ENCODE measurements at regions not wholly inside any gene's neighbourhood (a gene's known extent, or its start where the extent isn't known, plus 50 kb on each side); places are given as distances from the start of the nearest gene placed in this dataset.

DNA sequence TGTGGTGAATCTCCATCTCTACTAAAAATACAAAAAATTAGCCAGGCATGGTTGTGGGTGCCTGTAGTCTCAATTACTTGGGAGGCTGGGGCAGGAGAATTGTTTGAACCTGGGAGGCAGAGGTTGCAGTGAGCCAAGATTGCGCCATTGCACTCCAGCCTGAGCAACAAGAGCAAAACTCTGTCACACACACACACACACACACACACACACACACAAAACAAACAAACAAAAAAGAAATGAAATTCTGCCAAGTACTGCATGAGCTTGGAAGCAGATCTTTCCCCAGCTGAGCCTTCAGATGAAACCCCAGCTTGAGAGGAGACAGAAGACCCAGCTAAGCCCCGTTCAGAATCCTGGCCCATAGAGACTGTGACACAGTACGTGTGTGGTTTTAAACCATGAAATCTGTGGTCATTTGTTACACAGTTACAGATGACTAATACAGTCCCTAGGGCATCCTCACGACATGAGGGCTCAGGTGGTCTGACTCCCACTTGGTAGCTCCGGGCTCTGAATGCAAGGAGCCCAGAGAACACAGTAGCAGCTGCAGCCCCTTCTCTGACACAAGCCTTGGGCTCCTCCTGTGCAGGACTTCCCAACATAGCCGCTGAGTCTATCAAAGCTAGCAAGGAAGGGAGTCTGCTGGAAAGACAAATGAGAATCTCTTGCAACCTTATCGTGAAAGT lies 132.8 kb downstream of the SEC14L1 start:
- POLR2A ChIA-PET = interaction anchor here (1.2 kb wide), 1 partner anchor 15 kb away, joined by 3 read pairs; no protein-coding TSS in a partner anchor
- TF ChIP-seq ZNF777 (tag by site-specific recombination; IDR thresholded peaks at IDR 0.05; ENCODE audit: borderline replicate concordance) (no peak), SETDB1 (IDR thresholded peaks at IDR 0.05; ENCODE audit: insufficient read length, low read length) (peak; percentile 12), ZSCAN16 (tag by site-specific recombination; IDR thresholded peaks at IDR 0.05) (no peak), ZIC2 (tag by site-specific recombination; IDR thresholded peaks at IDR 0.05) (no peak), ZNF175 (tag by site-specific recombination; IDR thresholded peaks at IDR 0.05) (no peak), ZNF707 (tag by site-specific recombination; IDR thresholded peaks at IDR 0.05) (no peak), SCRT2 (tag by site-specific recombination; IDR thresholded peaks at IDR 0.05) (peak; percentile 27; the same call in 1 of the 2 replicates), INSM2 (tag by site-specific recombination; IDR thresholded peaks at IDR 0.05) (no peak), ZSCAN18 (tag by site-specific recombination; IDR thresholded peaks at IDR 0.05) (no peak), GLI4 (tag by site-specific recombination; IDR thresholded peaks at IDR 0.05) (no peak), ZNF701 (tag by site-specific recombination; IDR thresholded peaks at IDR 0.05) (no peak), PRDM1 (tag by site-specific recombination; IDR thresholded peaks at IDR 0.05) (no peak), ZNF791 (tag by site-specific recombination; IDR thresholded peaks at IDR 0.05) (no peak), BCL11B (tag by site-specific recombination; IDR thresholded peaks at IDR 0.05; ENCODE audit: low read depth) (no peak), ZFP41 (tag by site-specific recombination; IDR thresholded peaks at IDR 0.05; ENCODE audit: borderline replicate concordance) (no peak), OSR2 (tag by site-specific recombination; IDR thresholded peaks at IDR 0.05) (peak; percentile 26; the same call in 1 of the 2 replicates), ZNF133 (tag by site-specific recombination; IDR thresholded peaks at IDR 0.05) (no peak), ZNF37A (tag by site-specific recombination; IDR thresholded peaks at IDR 0.05) (no peak), ZBTB8A (tag by site-specific recombination; IDR thresholded peaks at IDR 0.05) (no peak), BCL11A (tag by site-specific recombination; IDR thresholded peaks at IDR 0.05; ENCODE audit: low read depth) (no peak), ZNF664 (tag by site-specific recombination; IDR thresholded peaks at IDR 0.05) (no peak), ZNF529 (tag by site-specific recombination; IDR thresholded peaks at IDR 0.05; ENCODE audit: insufficient replicate concordance) (no peak), ZNF629 (tag by site-specific recombination; IDR thresholded peaks at IDR 0.05) (no peak), ZNF169 (tag by site-specific recombination; IDR thresholded peaks at IDR 0.05) (no peak)
- TF ChIP-seq, protein P1, sequence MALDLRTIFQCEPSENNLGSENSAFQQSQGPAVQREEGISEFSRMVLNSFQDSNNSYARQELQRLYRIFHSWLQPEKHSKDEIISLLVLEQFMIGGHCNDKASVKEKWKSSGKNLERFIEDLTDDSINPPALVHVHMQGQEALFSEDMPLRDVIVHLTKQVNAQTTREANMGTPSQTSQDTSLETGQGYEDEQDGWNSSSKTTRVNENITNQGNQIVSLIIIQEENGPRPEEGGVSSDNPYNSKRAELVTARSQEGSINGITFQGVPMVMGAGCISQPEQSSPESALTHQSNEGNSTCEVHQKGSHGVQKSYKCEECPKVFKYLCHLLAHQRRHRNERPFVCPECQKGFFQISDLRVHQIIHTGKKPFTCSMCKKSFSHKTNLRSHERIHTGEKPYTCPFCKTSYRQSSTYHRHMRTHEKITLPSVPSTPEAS (tag by site-specific recombination; IDR thresholded peaks at IDR 0.05) = peak; percentile 90
- TF ChIP-seq, protein P2, sequence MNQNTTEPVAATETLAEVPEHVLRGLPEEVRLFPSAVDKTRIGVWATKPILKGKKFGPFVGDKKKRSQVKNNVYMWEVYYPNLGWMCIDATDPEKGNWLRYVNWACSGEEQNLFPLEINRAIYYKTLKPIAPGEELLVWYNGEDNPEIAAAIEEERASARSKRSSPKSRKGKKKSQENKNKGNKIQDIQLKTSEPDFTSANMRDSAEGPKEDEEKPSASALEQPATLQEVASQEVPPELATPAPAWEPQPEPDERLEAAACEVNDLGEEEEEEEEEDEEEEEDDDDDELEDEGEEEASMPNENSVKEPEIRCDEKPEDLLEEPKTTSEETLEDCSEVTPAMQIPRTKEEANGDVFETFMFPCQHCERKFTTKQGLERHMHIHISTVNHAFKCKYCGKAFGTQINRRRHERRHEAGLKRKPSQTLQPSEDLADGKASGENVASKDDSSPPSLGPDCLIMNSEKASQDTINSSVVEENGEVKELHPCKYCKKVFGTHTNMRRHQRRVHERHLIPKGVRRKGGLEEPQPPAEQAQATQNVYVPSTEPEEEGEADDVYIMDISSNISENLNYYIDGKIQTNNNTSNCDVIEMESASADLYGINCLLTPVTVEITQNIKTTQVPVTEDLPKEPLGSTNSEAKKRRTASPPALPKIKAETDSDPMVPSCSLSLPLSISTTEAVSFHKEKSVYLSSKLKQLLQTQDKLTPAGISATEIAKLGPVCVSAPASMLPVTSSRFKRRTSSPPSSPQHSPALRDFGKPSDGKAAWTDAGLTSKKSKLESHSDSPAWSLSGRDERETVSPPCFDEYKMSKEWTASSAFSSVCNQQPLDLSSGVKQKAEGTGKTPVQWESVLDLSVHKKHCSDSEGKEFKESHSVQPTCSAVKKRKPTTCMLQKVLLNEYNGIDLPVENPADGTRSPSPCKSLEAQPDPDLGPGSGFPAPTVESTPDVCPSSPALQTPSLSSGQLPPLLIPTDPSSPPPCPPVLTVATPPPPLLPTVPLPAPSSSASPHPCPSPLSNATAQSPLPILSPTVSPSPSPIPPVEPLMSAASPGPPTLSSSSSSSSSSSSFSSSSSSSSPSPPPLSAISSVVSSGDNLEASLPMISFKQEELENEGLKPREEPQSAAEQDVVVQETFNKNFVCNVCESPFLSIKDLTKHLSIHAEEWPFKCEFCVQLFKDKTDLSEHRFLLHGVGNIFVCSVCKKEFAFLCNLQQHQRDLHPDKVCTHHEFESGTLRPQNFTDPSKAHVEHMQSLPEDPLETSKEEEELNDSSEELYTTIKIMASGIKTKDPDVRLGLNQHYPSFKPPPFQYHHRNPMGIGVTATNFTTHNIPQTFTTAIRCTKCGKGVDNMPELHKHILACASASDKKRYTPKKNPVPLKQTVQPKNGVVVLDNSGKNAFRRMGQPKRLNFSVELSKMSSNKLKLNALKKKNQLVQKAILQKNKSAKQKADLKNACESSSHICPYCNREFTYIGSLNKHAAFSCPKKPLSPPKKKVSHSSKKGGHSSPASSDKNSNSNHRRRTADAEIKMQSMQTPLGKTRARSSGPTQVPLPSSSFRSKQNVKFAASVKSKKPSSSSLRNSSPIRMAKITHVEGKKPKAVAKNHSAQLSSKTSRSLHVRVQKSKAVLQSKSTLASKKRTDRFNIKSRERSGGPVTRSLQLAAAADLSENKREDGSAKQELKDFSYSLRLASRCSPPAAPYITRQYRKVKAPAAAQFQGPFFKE (tag by site-specific recombination; IDR thresholded peaks at IDR 0.05; ENCODE audit: borderline replicate concordance) = no peak
- TF ChIP-seq, protein P3, sequence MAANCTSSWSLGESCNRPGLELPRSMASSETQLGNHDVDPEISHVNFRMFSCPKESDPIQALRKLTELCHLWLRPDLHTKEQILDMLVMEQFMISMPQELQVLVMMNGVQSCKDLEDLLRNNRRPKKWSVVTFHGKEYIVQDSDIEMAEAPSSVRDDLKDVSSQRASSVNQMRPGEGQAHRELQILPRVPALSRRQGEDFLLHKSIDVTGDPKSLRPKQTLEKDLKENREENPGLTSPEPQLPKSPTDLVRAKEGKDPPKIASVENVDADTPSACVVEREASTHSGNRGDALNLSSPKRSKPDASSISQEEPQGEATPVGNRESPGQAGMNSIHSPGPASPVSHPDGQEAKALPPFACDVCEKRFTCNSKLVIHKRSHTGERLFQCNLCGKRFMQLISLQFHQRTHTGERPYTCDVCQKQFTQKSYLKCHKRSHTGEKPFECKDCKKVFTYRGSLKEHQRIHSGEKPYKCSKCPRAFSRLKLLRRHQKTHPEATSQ (tag by site-specific recombination; IDR thresholded peaks at IDR 0.05) = no peak
- CTCF ChIA-PET = interaction anchor here (0.6 to 1.2 kb wide), 2 partner anchors 17 to 18 kb away, joined by 3 to 4 read pairs; no protein-coding TSS in a partner anchor

More for the DNA sequence above, 132.8 kb downstream of the SEC14L1 start:
- H3K9me3 ChIP-seq (ENCODE audit: control insufficient read depth, insufficient read depth, low read depth, low read length) = no peaks in the 10 kb centered on the region
- no peak overlapping the region for H3K4me3 ChIP-seq (ENCODE audit: low read depth, low read length)
- H3K4me1 ChIP-seq (ENCODE audit: control insufficient read depth, insufficient read depth, low read length) = no peaks in the 10 kb centered on the region
- H3K27ac ChIP-seq (ENCODE audit: extremely low read depth, low read depth, low read length) = no peak overlapping the region
- no peaks in the 10 kb centered on the region for H3K36me3 ChIP-seq (ENCODE audit: control insufficient read depth in 2 of 2, insufficient read depth in 1 of 2, low read length in 2 of 2)
